GM19035 (cell line): ENCODE measurements at regions not wholly inside any gene's neighbourhood (a gene's known extent, or its start where the extent isn't known, plus 50 kb on each side); places are given as distances from the start of the nearest gene placed in this dataset.

Experiments used
- ATAC-seq: cut with Tn5 transposase; IDR thresholded peaks from one replicate; pipeline ENCODE4 v1.9.1; 2021; ENCODE audit not compliant: unreplicated experiment

DNA sequence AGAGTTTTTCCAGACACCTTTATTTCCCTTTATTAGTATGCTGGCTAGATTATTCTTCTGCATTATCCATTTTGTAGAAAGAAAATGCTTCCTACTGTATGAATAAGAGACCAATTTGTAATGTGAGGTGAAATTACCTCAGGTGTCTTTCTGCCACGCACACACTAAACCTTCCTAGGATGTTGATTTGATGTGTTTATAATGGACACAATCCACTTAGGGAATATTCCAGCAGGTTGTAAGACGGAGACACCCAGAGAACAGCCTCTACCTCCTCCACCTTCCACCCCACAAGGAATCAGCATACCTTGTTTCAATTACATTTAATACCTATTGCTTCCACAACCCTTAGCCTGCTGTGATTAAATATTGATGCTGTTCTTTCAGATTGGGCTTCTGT is 379.1 kb upstream of the KIRREL3 start:
- no peak for ATAC-seq

DNA sequence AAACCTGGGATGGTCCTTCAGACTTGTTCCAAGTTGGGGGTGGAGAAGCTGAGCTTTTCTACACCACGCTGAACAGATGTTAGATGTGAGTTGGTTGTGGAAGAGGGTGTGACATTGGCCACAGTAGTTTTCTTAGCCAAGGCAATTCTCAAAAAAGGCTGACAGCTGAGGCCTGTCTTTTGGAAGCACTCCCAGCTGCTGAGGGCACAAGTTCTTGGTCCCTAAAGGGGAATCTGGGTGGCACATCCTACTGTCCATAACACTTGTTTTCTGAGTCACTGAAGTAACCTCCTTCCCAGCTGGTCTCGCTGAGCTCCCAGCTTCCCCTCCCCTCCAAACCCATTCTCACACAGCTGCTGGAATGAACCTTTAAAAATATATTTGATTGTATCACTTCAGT is 375.7 kb upstream of the KIRREL3 start:
- ATAC-seq, result no peak

- ATAC-seq, result no peak
Observed at GRCh38 chr11:127369356-127369755, 368.8 kb upstream of the KIRREL3 start.

GRCh38 chr11:127362754-127363308 is 362.3 kb upstream of the KIRREL3 start:
- ATAC-seq, result no peak

DNA sequence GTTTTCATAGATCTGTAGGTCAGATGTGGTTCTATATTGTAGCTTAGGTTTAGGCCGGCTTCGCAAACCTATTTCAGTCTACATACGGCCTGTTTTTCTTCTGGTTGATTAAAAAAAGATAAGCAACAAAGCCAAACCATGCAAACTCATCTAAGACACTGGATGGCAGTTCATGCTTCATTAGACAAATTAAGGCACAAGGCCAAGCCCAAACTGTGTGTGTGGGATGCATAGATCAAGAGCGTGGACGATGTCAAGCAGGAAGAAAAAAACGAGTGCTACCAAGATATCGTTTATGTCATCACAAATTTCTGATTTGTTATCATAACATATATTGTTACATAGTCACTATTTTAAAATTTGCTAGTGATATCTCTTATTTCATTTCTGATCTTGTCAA is 357.6 kb upstream of the KIRREL3 start:
- ATAC-seq, result no peak

DNA sequence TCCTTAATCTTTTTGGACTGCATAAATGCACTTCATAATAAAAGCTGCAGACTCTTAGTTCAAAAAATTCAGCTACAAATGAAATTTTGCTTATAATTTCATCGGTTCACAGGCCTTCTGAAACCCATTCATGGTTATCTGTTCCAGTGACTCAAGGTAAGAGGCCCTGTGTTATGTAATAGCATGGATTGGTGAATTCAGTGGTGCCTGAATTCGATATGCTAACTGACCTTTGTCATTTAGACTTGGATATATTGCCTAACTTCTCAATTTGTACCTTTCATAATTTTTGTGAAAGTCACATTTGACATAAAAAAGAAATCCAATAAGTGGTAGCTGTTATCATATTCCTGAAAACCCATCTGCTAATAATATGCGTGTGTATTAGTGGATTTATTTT is 349.9 kb upstream of the KIRREL3 start:
- ATAC-seq, result no peak

- ATAC-seq, result no peak
Observed at GRCh38 chr11:127345819-127346459, 345.4 kb upstream of the KIRREL3 start.

- ATAC-seq, result no peak
Observed at GRCh38 chr11:127340438-127340837, 339.9 kb upstream of the KIRREL3 start.

- no peak for ATAC-seq
Observed at GRCh38 chr11:127339376-127339775, 338.8 kb upstream of the KIRREL3 start.

DNA sequence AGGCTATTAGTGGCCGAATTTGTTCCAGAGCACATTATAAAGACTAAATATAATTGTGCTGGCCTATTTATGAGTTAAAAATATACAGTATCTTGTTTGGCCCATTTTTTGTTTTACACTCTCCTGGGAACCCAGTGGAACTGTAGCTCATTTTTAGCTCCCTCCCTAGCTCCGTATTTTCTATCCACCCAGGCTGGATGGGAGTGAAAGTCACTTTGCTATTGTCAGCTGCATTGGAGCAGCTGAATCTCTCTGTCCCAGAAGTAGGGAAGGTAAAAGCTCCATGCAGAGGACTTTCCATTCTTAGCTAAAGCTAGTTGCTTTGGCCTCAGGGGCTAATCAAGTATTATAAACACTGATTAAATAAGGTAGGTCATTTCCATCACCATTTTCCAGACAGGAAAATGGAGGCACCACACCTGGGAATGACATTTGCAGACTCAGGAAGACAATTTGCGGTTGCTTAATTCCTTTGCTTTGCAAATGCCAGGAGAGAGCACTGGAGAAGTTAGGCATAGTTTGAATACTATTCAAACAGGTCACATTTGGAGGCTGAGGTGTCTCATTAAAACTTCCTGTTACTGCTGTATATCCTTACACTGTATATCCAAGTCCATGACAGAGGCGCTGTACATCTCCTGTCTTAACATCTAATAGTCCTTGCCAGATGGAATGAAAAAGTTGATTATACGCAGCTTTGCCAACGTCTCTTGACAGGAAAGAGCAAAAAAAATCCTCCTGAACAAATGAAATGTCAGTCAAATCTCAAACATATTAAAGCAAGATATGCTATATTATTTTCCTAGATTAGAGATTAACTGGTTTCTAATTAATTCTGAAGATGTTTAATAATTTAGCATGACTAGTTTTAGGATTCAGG is 338.1 kb upstream of the KIRREL3 start:
- no peak for ATAC-seq

GRCh38 chr11:127334466-127334865 is 333.9 kb upstream of the KIRREL3 start:
- ATAC-seq, result no peak

- no peak for ATAC-seq
Observed at GRCh38 chr11:127332896-127333295, 332.3 kb upstream of the KIRREL3 start.

DNA sequence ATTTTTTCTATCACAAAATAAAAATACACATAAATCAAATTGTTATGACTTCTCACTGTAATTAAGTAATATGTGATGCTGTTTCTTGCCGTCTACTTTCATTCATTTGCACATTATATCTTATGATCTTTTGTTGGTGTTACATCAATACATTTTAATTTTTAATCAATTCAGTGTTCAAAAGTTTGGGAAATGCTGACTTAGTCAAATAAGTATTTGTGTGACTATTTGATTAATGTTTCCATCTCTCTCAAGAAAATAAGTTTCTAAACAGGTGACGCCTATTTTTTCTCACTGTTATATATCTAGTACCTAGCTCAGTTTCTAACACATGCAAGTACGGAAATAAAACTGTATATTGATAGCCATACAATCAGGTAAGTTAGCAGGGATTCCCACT is 329.5 kb upstream of the KIRREL3 start:
- ATAC-seq, result no peak

DNA sequence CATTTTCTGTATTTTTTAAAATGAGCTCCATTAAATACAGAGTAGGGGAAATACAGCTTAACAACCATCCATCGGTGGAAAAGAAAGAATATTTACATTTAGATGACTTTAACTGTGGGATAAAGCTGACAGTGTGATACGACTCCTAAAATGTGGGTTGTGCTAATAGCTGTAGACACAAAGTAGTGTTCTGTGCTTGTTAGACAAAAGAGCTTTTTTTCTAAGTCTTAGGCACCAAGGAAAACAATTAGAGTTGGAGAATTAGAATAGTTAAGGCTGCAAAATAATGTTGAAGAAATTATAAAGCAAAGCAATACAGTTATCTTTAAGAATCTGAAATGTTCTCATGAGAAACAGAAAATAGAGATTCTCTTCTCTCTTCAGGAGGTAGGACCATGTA is 307.7 kb upstream of the KIRREL3 start:
- no peak for ATAC-seq

DNA sequence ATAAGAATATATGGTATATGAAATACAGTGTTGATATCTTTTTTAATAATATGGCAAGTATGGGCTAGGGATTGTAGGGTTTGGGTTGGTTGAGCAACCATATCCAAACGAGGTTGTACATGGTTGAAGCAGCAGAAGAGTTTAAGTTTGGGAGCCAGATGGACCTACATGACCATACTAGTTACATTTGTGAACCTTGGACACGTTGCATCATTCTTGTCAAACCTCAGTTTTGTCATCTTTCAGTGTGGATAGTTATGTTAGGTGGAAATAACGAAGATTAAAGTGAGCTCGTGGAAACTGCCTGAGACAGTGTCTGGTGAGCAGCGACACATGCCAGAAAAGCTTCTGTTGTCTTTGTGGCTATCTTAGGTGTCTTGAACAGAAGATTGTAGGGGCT is 307.1 kb upstream of the KIRREL3 start:
- ATAC-seq, result no peak

- no peak for ATAC-seq
Observed at GRCh38 chr11:127304634-127305033, 304.1 kb upstream of the KIRREL3 start.

DNA sequence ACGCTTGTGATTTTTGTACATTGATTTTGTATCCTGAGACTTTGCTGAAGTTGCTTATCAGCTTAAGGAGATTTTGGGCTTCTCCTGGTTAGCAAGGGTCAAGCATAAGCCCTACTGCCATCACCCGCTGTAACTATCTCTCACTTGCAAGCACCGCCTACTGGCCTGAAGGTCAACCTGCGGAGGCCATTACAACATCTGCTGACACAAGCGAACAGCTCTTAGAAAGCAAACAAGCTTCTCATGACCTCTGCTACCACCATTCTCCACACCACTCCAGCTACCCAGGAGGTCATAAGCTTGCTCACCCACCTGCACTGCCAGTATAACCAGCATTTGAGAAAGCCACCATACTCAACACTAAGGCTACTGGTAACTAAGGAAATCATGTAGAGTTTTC is 288.4 kb upstream of the KIRREL3 start:
- no peak for ATAC-seq

DNA sequence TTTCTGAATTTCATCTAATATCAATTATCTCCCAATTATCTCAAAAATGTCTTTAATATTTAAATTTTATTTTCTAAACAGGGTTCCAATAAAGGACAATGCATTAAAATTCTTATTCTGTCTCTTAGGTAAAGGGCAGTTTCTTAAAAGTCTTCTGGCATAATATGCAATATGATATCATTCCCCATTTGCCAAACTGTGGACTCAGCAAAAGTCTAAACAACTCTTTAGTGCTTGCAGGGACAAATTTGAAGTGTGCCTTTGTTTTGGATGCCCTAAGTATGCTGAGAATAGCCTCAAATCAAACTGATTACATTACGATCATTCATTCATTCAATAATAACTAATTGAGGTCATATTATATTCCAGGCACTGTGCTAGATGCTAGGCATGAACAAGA is 281.0 kb upstream of the KIRREL3 start:
- no peak for ATAC-seq

GRCh38 chr11:127275774-127276173 is 275.2 kb upstream of the KIRREL3 start:
- ATAC-seq, result no peak

GRCh38 chr11:127274328-127274676 is 273.7 kb upstream of the KIRREL3 start:
- ATAC-seq, result no peak

DNA sequence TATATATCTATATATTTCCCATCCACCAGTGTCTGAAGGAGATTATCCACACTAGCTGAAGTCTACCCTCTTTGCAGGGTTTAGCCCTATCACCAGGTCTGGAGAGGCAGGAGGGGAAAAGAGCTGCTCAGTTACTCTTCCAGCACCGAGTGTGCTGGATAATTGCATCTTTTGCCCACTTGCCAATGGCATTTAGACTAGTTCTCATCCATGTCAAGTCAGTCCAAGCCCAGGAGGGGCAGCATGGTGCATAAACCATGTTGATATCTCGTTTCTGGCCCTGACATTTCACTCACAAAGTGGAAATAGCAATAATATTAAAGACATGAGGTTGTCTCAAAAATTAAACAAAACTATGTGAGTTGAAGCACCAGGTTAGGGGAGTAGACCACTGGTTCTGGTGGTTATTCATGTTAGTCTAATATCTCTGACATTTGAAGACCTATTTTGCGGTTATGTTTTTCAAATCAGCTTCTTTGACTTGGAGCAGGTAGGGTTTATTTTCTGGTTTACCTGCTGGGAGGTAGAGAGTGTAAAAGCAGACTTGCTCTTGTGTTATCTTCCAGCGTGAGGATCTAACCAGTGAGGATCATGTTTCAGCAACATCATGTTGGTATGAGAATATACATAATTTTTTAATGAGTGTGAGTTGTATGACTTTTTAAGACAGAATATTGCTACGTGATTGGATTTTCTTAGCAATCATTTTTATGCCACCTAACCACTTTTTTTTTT is 273.2 kb upstream of the KIRREL3 start:
- ATAC-seq, result no peak

DNA sequence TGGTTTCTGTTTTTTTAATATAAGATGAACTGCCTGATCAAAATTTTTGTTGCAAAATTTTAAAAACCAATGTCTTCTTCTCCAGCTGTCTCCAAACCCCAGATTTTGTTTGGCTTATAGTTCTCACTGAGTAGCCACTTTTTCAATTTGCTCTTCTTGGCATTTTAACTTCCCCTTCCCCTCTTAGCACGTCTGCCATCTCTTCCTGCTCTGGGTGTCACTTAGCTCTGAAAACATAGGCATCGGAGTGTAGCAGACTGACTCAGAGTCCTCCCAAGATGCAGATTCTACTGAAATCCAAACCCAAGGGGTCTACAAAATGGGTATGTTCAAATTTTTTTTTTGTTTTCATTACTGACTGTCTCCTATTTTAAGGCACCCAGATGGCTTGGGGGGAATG is 270.3 kb upstream of the KIRREL3 start:
- no peak for ATAC-seq
